Loucy (cell line): ENCODE measurements at regions not wholly inside any gene's neighbourhood (a gene's known extent, or its start where the extent isn't known, plus 50 kb on each side); places are given as distances from the start of the nearest gene placed in this dataset.

Source experiments
- H2AFZ ChIP-seq: fragments of 200-600 bp; sonication (generic); 2 replicates; pipeline ENCODE4 v1.6.0; 2016; ENCODE audit warnings: antibody characterized with exemption, mild to moderate bottlenecking, low read length, moderate library complexity
- H3F3A ChIP-seq: fragments of 200-600 bp; 2 replicates; pipeline ENCODE4 v1.6.0; 2016; ENCODE audit warnings: antibody characterized with exemption, low read depth, mild to moderate bottlenecking
- H3K27me3 ChIP-seq: fragments of 200-600 bp; sonication (generic); 2 replicates; pipeline ENCODE4 v1.6.1; 2014; ENCODE audit warnings: low read length, mild to moderate bottlenecking; ENCODE audit not compliant: insufficient read depth, poor library complexity, severe bottlenecking
- H3K36me3 ChIP-seq: fragments of 200-600 bp; sonication (generic); 2 replicates; pipeline ENCODE4 v1.6.1; 2016; ENCODE audit warnings: low read length; ENCODE audit not compliant: insufficient read depth
- H3K4me1 ChIP-seq: fragments of 200-600 bp; sonication (generic); 2 replicates; pipeline ENCODE4 v1.5.1; 2014; ENCODE audit warnings: low read length, mild to moderate bottlenecking; ENCODE audit not compliant: insufficient read depth, poor library complexity, severe bottlenecking
- H3K4me2 ChIP-seq: fragments of 200-600 bp; sonication (generic); 2 replicates; pipeline ENCODE4 v1.6.0; 2014; ENCODE audit warnings: antibody characterized with exemption, low read length, low read depth, mild to moderate bottlenecking; ENCODE audit not compliant: poor library complexity, severe bottlenecking
- H3K4me3 ChIP-seq: fragments of 200-600 bp; sonication (generic); 2 replicates; pipeline ENCODE4 v1.5.1; 2014; ENCODE audit warnings: low read length, mild to moderate bottlenecking, mixed read lengths; ENCODE audit not compliant: poor library complexity, severe bottlenecking
- H3K79me2 ChIP-seq: fragments of 200-600 bp; sonication (generic); 2 replicates; pipeline ENCODE4 v1.6.1; 2014; ENCODE audit warnings: low read length; ENCODE audit not compliant: insufficient read depth
- H3K9ac ChIP-seq: fragments of 200-600 bp; sonication (generic); 2 replicates; pipeline ENCODE4 v1.6.0; 2014; ENCODE audit warnings: mild to moderate bottlenecking, low read depth, low read length, moderate library complexity; ENCODE audit not compliant: poor library complexity, severe bottlenecking
- H3K9me2 ChIP-seq: fragments of 200-600 bp; sonication (generic); replicated peaks from 2 replicates; pipeline ENCODE4 v1.6.1; 2016; ENCODE audit warnings: low read depth, low read length, mixed read lengths
- H3K9me3 ChIP-seq: fragments of 200-600 bp; sonication (generic); 2 replicates; pipeline ENCODE4 v1.6.1; 2014; ENCODE audit warnings: mild to moderate bottlenecking, antibody characterized with exemption, low read length, low read depth; ENCODE audit not compliant: insufficient read depth
- H4K20me1 ChIP-seq: fragments of 200-600 bp; sonication (generic); 2 replicates; pipeline ENCODE4 v1.6.0; 2014; ENCODE audit warnings: antibody characterized with exemption, low read length, mild to moderate bottlenecking; ENCODE audit not compliant: insufficient read depth, poor library complexity, severe bottlenecking
- EZH2phosphoT487 ChIP-seq: fragments of 200-600 bp; IDR thresholded peaks from 2 replicates; pipeline ENCODE4 v1.6.1; 2018; ENCODE audit warnings: antibody characterized with exemption, mild to moderate bottlenecking, moderate library complexity, borderline replicate concordance
- TF ChIP-seq, protein P1 (sequence below): fragments of 200-600 bp; sonication (generic); conservative IDR thresholded peaks from 2 replicates; pipeline ENCODE4 v1.5.1; 2014; ENCODE audit warnings: mild to moderate bottlenecking, antibody characterized with exemption, low read length

DNA sequence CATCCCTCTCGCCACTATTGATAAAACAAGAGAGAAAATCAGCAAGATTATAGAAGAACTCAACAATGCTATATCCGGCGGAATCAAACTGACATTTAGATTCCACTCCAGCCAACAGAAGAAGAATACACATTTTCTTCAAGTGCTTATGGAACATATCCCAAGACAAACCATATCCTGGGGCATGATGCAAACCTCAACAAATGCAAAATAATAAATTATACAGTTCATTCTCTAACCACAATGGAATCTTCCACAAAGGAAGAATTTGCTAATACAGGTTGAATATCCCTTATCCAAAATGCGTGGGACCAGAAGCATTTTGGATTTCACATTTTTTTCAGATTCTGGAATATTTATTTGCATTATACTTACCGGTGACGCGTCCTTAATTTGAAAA lies 51.4 kb upstream of the YPEL5 start:
- TF ChIP-seq EZH2phosphoT487, result no peak
- TF ChIP-seq, protein P1, sequence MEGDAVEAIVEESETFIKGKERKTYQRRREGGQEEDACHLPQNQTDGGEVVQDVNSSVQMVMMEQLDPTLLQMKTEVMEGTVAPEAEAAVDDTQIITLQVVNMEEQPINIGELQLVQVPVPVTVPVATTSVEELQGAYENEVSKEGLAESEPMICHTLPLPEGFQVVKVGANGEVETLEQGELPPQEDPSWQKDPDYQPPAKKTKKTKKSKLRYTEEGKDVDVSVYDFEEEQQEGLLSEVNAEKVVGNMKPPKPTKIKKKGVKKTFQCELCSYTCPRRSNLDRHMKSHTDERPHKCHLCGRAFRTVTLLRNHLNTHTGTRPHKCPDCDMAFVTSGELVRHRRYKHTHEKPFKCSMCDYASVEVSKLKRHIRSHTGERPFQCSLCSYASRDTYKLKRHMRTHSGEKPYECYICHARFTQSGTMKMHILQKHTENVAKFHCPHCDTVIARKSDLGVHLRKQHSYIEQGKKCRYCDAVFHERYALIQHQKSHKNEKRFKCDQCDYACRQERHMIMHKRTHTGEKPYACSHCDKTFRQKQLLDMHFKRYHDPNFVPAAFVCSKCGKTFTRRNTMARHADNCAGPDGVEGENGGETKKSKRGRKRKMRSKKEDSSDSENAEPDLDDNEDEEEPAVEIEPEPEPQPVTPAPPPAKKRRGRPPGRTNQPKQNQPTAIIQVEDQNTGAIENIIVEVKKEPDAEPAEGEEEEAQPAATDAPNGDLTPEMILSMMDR, result no peak
- Histone ChIP-seq H3K4me2 (no peak overlapping the region), H3F3A (no peaks in the 10 kb centered on the region), H3K9me3 (no peaks in the 10 kb centered on the region), H3K36me3 (no peaks in the 10 kb centered on the region), H3K27me3 (no peaks in the 10 kb centered on the region), H4K20me1 (no peaks in the 10 kb centered on the region), H3K4me3 (no peak overlapping the region), H2AFZ (no peak overlapping the region), H3K79me2 (no peaks in the 10 kb centered on the region), H3K9me2 (no peaks in the 10 kb centered on the region), H3K4me1 (no peaks in the 10 kb centered on the region), H3K9ac (no peak overlapping the region)

DNA sequence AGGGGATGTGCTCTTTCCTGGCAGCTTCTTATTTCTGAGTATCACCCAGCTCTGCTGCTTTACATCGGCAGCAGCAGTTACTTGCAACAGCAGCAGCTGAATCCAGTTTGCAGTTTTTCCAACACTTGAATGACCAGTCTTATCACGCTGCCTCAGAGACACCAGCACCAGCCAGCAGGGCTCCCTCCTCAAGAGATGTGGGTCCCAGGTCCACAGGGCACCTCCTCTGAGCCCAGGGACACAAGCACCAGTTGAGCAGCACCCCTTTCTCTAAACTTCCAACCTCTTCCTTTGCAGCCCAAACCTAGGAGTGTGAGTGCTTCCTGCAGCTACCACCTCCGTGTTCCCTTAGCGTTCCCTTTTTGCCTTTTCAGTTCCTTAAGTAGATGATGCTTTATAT lies 50.4 kb upstream of the YPEL5 start:
- Histone ChIP-seq H4K20me1 (no peaks in the 10 kb centered on the region), H3F3A (no peaks in the 10 kb centered on the region), H3K4me2 (no peak overlapping the region), H3K36me3 (no peaks in the 10 kb centered on the region), H3K27me3 (no peaks in the 10 kb centered on the region), H3K9ac (no peak overlapping the region), H3K79me2 (no peaks in the 10 kb centered on the region), H3K4me3 (no peak overlapping the region), H3K9me2 (no peaks in the 10 kb centered on the region), H3K9me3 (no peaks in the 10 kb centered on the region), H2AFZ (no peak overlapping the region), H3K4me1 (no peaks in the 10 kb centered on the region)
- no peak for TF ChIP-seq EZH2phosphoT487
